Neural cell (in vitro differentiated cells): ENCODE measurements at regions not wholly inside any gene's neighbourhood (a gene's known extent, or its start where the extent isn't known, plus 50 kb on each side); places are given as distances from the start of the nearest gene placed in this dataset.

Experiments
- H2AFZ ChIP-seq: fragments of 200-600, 300-800 bp; sonication (generic), shearing (Covaris generic); 2 replicates; pipeline ENCODE4 v1.6.0; 2014; ENCODE audit warnings: low read depth, mild to moderate bottlenecking, antibody characterized with exemption, low read length, moderate library complexity
- H3F3A ChIP-seq: fragments of 200-600 bp; shearing (Covaris generic); 2 replicates; pipeline ENCODE4 v1.6.1; 2016; ENCODE audit warnings: mild to moderate bottlenecking, moderate library complexity, mixed read lengths, antibody characterized with exemption, low read length; ENCODE audit not compliant: insufficient read depth, poor library complexity, severe bottlenecking
- H3K27ac ChIP-seq: fragments of 200-600, 300-800 bp; sonication (generic), shearing (Covaris generic); 2 replicates; pipeline ENCODE4 v1.5.1; 2014; ENCODE audit warnings: mild to moderate bottlenecking, low read length, moderate library complexity
- H3K27me3 ChIP-seq: fragments of 300-800, 200-600 bp; sonication (generic), shearing (Covaris generic); 2 replicates; pipeline ENCODE4 v1.6.0; 2014; ENCODE audit warnings: mild to moderate bottlenecking, low read depth, low read length, moderate library complexity; ENCODE audit not compliant: insufficient read depth
- H3K36me3 ChIP-seq: fragments of 300-800, 200-600 bp; sonication (generic), shearing (Covaris generic); 2 replicates; pipeline ENCODE4 v1.5.1; 2014; ENCODE audit warnings: mild to moderate bottlenecking, antibody characterized with exemption, low read length, moderate library complexity; ENCODE audit not compliant: insufficient read depth
- H3K4me2 ChIP-seq: fragments of 300-800, 200-600 bp; sonication (generic), shearing (Covaris generic); 2 replicates; pipeline ENCODE4 v1.6.0; 2014; ENCODE audit warnings: mild to moderate bottlenecking, low read length
- H3K4me3 ChIP-seq: fragments of 300-800, 200-600 bp; sonication (generic), shearing (Covaris generic); 2 replicates; pipeline ENCODE4 v1.5.1; 2014; ENCODE audit warnings: mild to moderate bottlenecking, low read length, moderate library complexity
- H3K79me2 ChIP-seq: fragments of 200-600 bp; shearing (Covaris generic); replicated peaks from 2 replicates; pipeline ENCODE4 v1.6.0; 2014; ENCODE audit warnings: mild to moderate bottlenecking, low read length, moderate library complexity; ENCODE audit not compliant: insufficient read depth
- H3K9ac ChIP-seq: fragments of 300-800, 200-600 bp; sonication (generic), shearing (Covaris generic); 2 replicates; pipeline ENCODE4 v1.6.1; 2016; ENCODE audit warnings: mild to moderate bottlenecking, low read length, mixed read lengths
- H3K9me2 ChIP-seq: fragments of 200-600 bp; shearing (Covaris generic); 2 replicates; pipeline ENCODE4 v1.6.1; 2016; ENCODE audit warnings: mild to moderate bottlenecking, low read length, mixed read lengths; ENCODE audit not compliant: insufficient read depth
- H3K9me3 ChIP-seq: fragments of 200-600, 300-800 bp; sonication (generic), shearing (Covaris generic); 2 replicates; pipeline ENCODE4 v1.6.1; 2016; ENCODE audit warnings: mild to moderate bottlenecking, mixed run types, low read length, moderate library complexity, mixed read lengths
- H4K20me1 ChIP-seq: fragments of 200-600 bp; shearing (Covaris generic); 2 replicates; pipeline ENCODE4 v1.6.1; 2016; ENCODE audit warnings: mild to moderate bottlenecking, mixed run types; ENCODE audit not compliant: insufficient read depth
- EP300 ChIP-seq: fragments of 450-650 bp; conservative IDR thresholded peaks from 2 replicates; pipeline ENCODE4 v1.6.1; 2014; ENCODE audit warnings: antibody characterized with exemption, mild to moderate bottlenecking, moderate library complexity; ENCODE audit not compliant: poor library complexity, severe bottlenecking
- EZH2 ChIP-seq: fragments of 200-600, 300-800 bp; shearing (Covaris generic), sonication (generic); IDR thresholded peaks from 2 replicates; pipeline ENCODE4 v1.6.1; 2014; ENCODE audit warnings: antibody characterized with exemption, low read length, borderline replicate concordance, mild to moderate bottlenecking; ENCODE audit not compliant: insufficient read depth, poor library complexity, severe bottlenecking
- MXI1 ChIP-seq: fragments of 450-650 bp; conservative IDR thresholded peaks from 2 replicates; pipeline ENCODE4 v1.6.1; 2014; ENCODE audit warnings: antibody characterized with exemption, mild to moderate bottlenecking; ENCODE audit not compliant: poor library complexity, severe bottlenecking
- POLR2AphosphoS5 ChIP-seq: IDR thresholded peaks from 2 replicates; pipeline ENCODE4 v1.6.1; 2012
- RAD21 ChIP-seq: fragments of 450-650 bp; conservative IDR thresholded peaks from 2 replicates; pipeline ENCODE4 v1.6.1; 2014; ENCODE audit warnings: antibody characterized with exemption, mild to moderate bottlenecking, moderate library complexity
- SMC3 ChIP-seq: fragments of 450-650 bp; conservative IDR thresholded peaks from 2 replicates; pipeline ENCODE4 v1.6.1; 2014; ENCODE audit warnings: antibody characterized with exemption, mild to moderate bottlenecking, moderate library complexity; ENCODE audit not compliant: poor library complexity
- TAF1 ChIP-seq: IDR thresholded peaks from 2 replicates; pipeline ENCODE4 v1.6.1; 2012; ENCODE audit warnings: low read depth
- TF ChIP-seq, protein P1 (sequence below): IDR thresholded peaks from 2 replicates; pipeline ENCODE4 v1.6.1; 2012; ENCODE audit warnings: borderline replicate concordance
- TF ChIP-seq, protein P2 (sequence below): fragments of 450-650 bp; IDR thresholded peaks from 2 replicates; pipeline ENCODE4 v1.5.1; 2014; ENCODE audit warnings: antibody characterized with exemption, mild to moderate bottlenecking, moderate library complexity; ENCODE audit not compliant: poor library complexity, severe bottlenecking

DNA sequence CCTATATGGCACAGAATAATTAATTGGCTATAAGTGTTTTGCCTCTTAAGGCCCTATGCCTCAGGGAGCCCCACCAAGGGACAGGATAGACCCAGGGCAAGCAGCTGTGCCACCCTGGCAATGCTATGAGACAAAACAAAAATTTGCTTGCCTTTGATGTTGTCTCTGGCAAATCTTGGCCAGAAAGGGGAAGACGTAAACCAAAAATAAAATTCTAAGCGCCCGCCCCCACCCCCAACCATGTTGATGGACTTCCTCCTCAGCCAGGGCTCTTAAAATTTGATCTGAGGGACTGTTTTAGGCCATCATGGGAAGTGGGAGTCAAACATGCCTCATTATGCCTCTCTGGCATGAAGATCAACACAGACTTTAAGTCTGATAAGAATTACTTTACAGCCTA, 130.5 kb upstream of the APOOL start:
- H4K20me1 ChIP-seq: no peaks in the 10 kb centered on the region
- no peaks in the 10 kb centered on the region for H3F3A ChIP-seq
- no peak overlapping the region for H3K4me2 ChIP-seq
- no peaks in the 10 kb centered on the region for H3K79me2 ChIP-seq
- H3K36me3 ChIP-seq: no peaks in the 10 kb centered on the region
- no peak overlapping the region for H3K4me3 ChIP-seq
- H3K27ac ChIP-seq: no peak overlapping the region
- no peak overlapping the region for H2AFZ ChIP-seq
- no peak for TF ChIP-seq RAD21
- TF ChIP-seq POLR2AphosphoS5: no peak
- TF ChIP-seq MXI1: no peak
- TF ChIP-seq EZH2: no peak
- no peak for TF ChIP-seq TAF1
- TF ChIP-seq EP300: no peak
- TF ChIP-seq, protein P1, sequence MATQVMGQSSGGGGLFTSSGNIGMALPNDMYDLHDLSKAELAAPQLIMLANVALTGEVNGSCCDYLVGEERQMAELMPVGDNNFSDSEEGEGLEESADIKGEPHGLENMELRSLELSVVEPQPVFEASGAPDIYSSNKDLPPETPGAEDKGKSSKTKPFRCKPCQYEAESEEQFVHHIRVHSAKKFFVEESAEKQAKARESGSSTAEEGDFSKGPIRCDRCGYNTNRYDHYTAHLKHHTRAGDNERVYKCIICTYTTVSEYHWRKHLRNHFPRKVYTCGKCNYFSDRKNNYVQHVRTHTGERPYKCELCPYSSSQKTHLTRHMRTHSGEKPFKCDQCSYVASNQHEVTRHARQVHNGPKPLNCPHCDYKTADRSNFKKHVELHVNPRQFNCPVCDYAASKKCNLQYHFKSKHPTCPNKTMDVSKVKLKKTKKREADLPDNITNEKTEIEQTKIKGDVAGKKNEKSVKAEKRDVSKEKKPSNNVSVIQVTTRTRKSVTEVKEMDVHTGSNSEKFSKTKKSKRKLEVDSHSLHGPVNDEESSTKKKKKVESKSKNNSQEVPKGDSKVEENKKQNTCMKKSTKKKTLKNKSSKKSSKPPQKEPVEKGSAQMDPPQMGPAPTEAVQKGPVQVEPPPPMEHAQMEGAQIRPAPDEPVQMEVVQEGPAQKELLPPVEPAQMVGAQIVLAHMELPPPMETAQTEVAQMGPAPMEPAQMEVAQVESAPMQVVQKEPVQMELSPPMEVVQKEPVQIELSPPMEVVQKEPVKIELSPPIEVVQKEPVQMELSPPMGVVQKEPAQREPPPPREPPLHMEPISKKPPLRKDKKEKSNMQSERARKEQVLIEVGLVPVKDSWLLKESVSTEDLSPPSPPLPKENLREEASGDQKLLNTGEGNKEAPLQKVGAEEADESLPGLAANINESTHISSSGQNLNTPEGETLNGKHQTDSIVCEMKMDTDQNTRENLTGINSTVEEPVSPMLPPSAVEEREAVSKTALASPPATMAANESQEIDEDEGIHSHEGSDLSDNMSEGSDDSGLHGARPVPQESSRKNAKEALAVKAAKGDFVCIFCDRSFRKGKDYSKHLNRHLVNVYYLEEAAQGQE: no peak
- TF ChIP-seq SMC3: no peak
- no peaks in the 10 kb centered on the region for H3K9me3 ChIP-seq
- no peaks in the 10 kb centered on the region for H3K27me3 ChIP-seq
- no peaks in the 10 kb centered on the region for H3K9me2 ChIP-seq
- H3K9ac ChIP-seq: no peak overlapping the region

DNA sequence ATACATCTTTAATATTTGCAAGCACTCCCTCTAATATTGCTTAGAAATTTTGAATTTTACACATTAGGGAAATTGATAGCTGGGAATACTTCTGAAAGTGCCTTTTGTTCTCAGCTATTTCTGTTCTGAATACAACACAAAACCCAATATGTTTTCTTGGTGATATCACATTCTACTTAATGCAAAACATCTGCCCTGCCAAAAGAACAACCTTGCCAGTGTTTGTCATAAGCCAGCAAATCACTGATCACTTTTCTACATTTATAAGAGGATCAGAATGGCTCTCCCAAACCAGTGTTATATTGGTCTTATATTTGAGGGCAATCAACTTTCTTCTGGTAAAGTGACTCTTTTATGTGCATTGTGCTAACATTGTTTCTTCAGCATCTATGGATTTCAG, 126.8 kb upstream of the APOOL start:
- H3K4me2 ChIP-seq: no peak overlapping the region
- H2AFZ ChIP-seq: no peak overlapping the region
- H3K4me3 ChIP-seq: no peak overlapping the region
- no peaks in the 10 kb centered on the region for H3K36me3 ChIP-seq
- no peaks in the 10 kb centered on the region for H3K9me3 ChIP-seq
- H3K9ac ChIP-seq: no peak overlapping the region
- H3F3A ChIP-seq: no peaks in the 10 kb centered on the region
- H3K9me2 ChIP-seq: no peaks in the 10 kb centered on the region
- H3K79me2 ChIP-seq: no peaks in the 10 kb centered on the region
- no peaks in the 10 kb centered on the region for H3K27me3 ChIP-seq
- no peak overlapping the region for H3K27ac ChIP-seq
- H4K20me1 ChIP-seq: no peaks in the 10 kb centered on the region
- TF ChIP-seq, protein P2, sequence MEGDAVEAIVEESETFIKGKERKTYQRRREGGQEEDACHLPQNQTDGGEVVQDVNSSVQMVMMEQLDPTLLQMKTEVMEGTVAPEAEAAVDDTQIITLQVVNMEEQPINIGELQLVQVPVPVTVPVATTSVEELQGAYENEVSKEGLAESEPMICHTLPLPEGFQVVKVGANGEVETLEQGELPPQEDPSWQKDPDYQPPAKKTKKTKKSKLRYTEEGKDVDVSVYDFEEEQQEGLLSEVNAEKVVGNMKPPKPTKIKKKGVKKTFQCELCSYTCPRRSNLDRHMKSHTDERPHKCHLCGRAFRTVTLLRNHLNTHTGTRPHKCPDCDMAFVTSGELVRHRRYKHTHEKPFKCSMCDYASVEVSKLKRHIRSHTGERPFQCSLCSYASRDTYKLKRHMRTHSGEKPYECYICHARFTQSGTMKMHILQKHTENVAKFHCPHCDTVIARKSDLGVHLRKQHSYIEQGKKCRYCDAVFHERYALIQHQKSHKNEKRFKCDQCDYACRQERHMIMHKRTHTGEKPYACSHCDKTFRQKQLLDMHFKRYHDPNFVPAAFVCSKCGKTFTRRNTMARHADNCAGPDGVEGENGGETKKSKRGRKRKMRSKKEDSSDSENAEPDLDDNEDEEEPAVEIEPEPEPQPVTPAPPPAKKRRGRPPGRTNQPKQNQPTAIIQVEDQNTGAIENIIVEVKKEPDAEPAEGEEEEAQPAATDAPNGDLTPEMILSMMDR: no peak

DNA sequence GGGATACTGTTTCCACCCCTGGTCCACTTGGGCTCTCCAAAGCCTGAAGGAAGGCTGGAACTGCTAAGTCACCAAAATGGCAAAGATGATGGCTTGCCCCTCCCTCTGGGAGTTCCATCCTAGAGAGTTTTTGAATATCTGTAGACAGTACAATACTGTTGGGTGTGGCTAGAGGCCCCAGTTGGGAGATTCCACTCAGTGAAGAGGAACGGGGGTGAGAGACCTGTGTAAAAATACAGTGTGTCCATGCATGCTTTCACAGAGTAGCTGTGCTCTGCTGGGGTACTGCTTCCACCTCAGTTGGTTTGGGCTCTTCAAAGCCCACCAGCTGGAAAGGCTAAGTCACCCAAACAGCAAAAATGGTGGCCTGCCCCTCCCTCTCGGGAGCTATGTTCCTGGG, 109.8 kb upstream of the APOOL start:
- H3K4me2 ChIP-seq: no peak overlapping the region
- no peaks in the 10 kb centered on the region for H3K9me2 ChIP-seq
- no peaks in the 10 kb centered on the region for H3K36me3 ChIP-seq
- H3K9ac ChIP-seq: no peak overlapping the region
- no peak overlapping the region for H3K27ac ChIP-seq
- TF ChIP-seq, protein P2: no peak
- TF ChIP-seq RAD21 (no peak), POLR2AphosphoS5 (no peak), EZH2 (no peak), EP300 (no peak), SMC3 (no peak), MXI1 (no peak), TAF1 (no peak)
- TF ChIP-seq, protein P1: no peak
- H3K79me2 ChIP-seq: no peaks in the 10 kb centered on the region
- H3K27me3 ChIP-seq: no peaks in the 10 kb centered on the region
- H3K9me3 ChIP-seq: no peaks in the 10 kb centered on the region
- H3F3A ChIP-seq: no peaks in the 10 kb centered on the region
- no peaks in the 10 kb centered on the region for H4K20me1 ChIP-seq
- H3K4me3 ChIP-seq: no peak overlapping the region
- no peak overlapping the region for H2AFZ ChIP-seq
